ENCODE measurements at regions not wholly inside any gene's neighbourhood (a gene's known extent, or its start where the extent isn't known, plus 50 kb on each side); places are given as distances from the start of the nearest gene placed in this dataset.

- TF ChIP-seq ZNF639 (CRISPR knock-in tag; conservative IDR thresholded peaks at IDR 0.05 in 1 of 2, IDR thresholded peaks at IDR 0.05 in 1 of 2): peak in 1 of 2 experiments; percentile 96; a peak in 2 of 4 replicates
- TF ChIP-seq, protein P1, sequence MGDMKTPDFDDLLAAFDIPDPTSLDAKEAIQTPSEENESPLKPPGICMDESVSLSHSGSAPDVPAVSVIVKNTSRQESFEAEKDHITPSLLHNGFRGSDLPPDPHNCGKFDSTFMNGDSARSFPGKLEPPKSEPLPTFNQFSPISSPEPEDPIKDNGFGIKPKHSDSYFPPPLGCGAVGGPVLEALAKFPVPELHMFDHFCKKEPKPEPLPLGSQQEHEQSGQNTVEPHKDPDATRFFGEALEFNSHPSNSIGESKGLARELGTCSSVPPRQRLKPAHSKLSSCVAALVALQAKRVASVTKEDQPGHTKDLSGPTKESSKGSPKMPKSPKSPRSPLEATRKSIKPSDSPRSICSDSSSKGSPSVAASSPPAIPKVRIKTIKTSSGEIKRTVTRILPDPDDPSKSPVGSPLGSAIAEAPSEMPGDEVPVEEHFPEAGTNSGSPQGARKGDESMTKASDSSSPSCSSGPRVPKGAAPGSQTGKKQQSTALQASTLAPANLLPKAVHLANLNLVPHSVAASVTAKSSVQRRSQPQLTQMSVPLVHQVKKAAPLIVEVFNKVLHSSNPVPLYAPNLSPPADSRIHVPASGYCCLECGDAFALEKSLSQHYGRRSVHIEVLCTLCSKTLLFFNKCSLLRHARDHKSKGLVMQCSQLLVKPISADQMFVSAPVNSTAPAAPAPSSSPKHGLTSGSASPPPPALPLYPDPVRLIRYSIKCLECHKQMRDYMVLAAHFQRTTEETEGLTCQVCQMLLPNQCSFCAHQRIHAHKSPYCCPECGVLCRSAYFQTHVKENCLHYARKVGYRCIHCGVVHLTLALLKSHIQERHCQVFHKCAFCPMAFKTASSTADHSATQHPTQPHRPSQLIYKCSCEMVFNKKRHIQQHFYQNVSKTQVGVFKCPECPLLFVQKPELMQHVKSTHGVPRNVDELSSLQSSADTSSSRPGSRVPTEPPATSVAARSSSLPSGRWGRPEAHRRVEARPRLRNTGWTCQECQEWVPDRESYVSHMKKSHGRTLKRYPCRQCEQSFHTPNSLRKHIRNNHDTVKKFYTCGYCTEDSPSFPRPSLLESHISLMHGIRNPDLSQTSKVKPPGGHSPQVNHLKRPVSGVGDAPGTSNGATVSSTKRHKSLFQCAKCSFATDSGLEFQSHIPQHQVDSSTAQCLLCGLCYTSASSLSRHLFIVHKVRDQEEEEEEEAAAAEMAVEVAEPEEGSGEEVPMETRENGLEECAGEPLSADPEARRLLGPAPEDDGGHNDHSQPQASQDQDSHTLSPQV (IDR thresholded peaks at IDR 0.05): peak; percentile 100
- TF ChIP-seq SAP30 (IDR thresholded peaks at IDR 0.05; ENCODE audit: borderline replicate concordance, insufficient read depth, low read depth, low read length, poor library complexity, severe bottlenecking): no peak
- TF ChIP-seq MEF2A (IDR thresholded peaks at IDR 0.05; ENCODE audit: control insufficient read depth, low read depth, low read length): no peak
- no peak for TF ChIP-seq CC2D1A (IDR thresholded peaks at IDR 0.05)
- no peak for TF ChIP-seq ZNF143 (CRISPR knock-in tag; IDR thresholded peaks at IDR 0.05)
- TF ChIP-seq ZNF398 (CRISPR knock-in tag; IDR thresholded peaks at IDR 0.05): peak; percentile 90
- TF ChIP-seq JUND (IDR thresholded peaks at IDR 0.05; ENCODE audit: borderline replicate concordance, low read depth, low read length): no peak
- TF ChIP-seq JUND (tag; IDR thresholded peaks at IDR 0.05; ENCODE audit: borderline replicate concordance, low read depth, low read length): peak; percentile 79; the same call in 1 of the 3 replicates
- peak; percentile 92 for TF ChIP-seq ILK (tag; IDR thresholded peaks at IDR 0.05; ENCODE audit: borderline replicate concordance, low read depth)
- peak; percentile 96 for TF ChIP-seq NFXL1 (CRISPR knock-in tag; IDR thresholded peaks at IDR 0.05)
- peak; percentile 47; the same call in 1 of the 2 replicates for TF ChIP-seq ETV1 (tag; conservative IDR thresholded peaks at IDR 0.05; ENCODE audit: low read depth)
- peak; percentile 58; the same call in 1 of the 2 replicates for TF ChIP-seq GTF2E2 (tag; IDR thresholded peaks at IDR 0.05)
- peak; percentile 95 for TF ChIP-seq MECOM (CRISPR knock-in tag; IDR thresholded peaks at IDR 0.05)
- TF ChIP-seq ZNF24 (IDR thresholded peaks at IDR 0.05): no peak
- no peak for TF ChIP-seq ZNF232 (CRISPR knock-in tag; IDR thresholded peaks at IDR 0.05)
- peak; percentile 80; the same call in 1 of the 2 replicates for TF ChIP-seq ZNF197 (CRISPR knock-in tag; IDR thresholded peaks at IDR 0.05; ENCODE audit: low read depth)
- peak; percentile 80; the same call in 1 of the 2 replicates for TF ChIP-seq ZNF174 (CRISPR knock-in tag; IDR thresholded peaks at IDR 0.05)
- no peak for TF ChIP-seq XRCC3 (IDR thresholded peaks at IDR 0.05)
- TF ChIP-seq ZFP1 (CRISPR knock-in tag; IDR thresholded peaks at IDR 0.05): peak; percentile 70; the same call in 1 of the 2 replicates
Measured at GRCh38 chr15:34656005-34656796, 72.8 kb upstream of the GOLGA8B start (continued).
